ENCODE measurements at regions not wholly inside any gene's neighbourhood (a gene's known extent, or its start where the extent isn't known, plus 50 kb on each side); places are given as distances from the start of the nearest gene placed in this dataset.

- DNase-seq (ENCODE audit: low read depth in 1 of 2, low spot score in 2 of 2), result no peak
- H3K18ac ChIP-seq (ENCODE audit: extremely low read depth, low read length), result no peak overlapping the region
- no peak for FAIRE-seq
- H4K5ac ChIP-seq (ENCODE audit: insufficient read length, low read depth, low read length), result no peak overlapping the region
- no peaks in the 10 kb centered on the region for H3K23me2 ChIP-seq (ENCODE audit: low read depth, low read length)
- no peak overlapping the region for H3K4ac ChIP-seq (replicated peaks; ENCODE audit: insufficient read length, low read depth, low read length)
- H3K27ac ChIP-seq (ENCODE audit: low read depth, low read length), result no peak overlapping the region
- no peaks in the 10 kb centered on the region for H3K79me2 ChIP-seq (ENCODE audit: control insufficient read depth in 1 of 2, insufficient read depth in 2 of 2, low read length in 2 of 2)
- no peak overlapping the region for H3K23ac ChIP-seq (ENCODE audit: insufficient read length)
- H2BK15ac ChIP-seq (ENCODE audit: low read length), result no peak overlapping the region
- H3K9me3 ChIP-seq (ENCODE audit: insufficient read depth in 2 of 2, low read depth in 1 of 2, low read length in 1 of 2), result peaks cover 0 to 4% of the 10 kb centered on the region in 2 experiments; a peak in 1 of 4 replicates
- no peak overlapping the region for H4K8ac ChIP-seq (ENCODE audit: extremely low read depth, insufficient read depth, low read length)
- no peak overlapping the region for H3K4me3 ChIP-seq (ENCODE audit: extremely low read depth in 1 of 4, insufficient read depth in 2 of 4, low read depth in 3 of 4, low read length in 4 of 4)
- ChIA-PET POLR2A (ENCODE audit: partially characterized antibody) (no interaction called here), CTCF (ENCODE audit: partially characterized antibody) (interaction anchor here (0.6 to 1.2 kb wide), 2 partner anchors 8 to 423 kb away, joined by 3 read pairs; no protein-coding TSS in a partner anchor)
- H3K36me3 ChIP-seq (ENCODE audit: control insufficient read depth in 2 of 4, insufficient read depth in 4 of 4, low read length in 3 of 4), result no peaks in the 10 kb centered on the region
- H2AK5ac ChIP-seq (ENCODE audit: low read depth, low read length), result no peak overlapping the region
- no peak overlapping the region for H4K91ac ChIP-seq (replicated peaks; ENCODE audit: insufficient read length, low read length)
- no peak overlapping the region for H2BK12ac ChIP-seq (ENCODE audit: low read depth, low read length)
- no peak overlapping the region for H3K14ac ChIP-seq (ENCODE audit: insufficient read length)
- peaks cover 0 to 4% (median 2%) of the 10 kb centered on the region in 4 experiments; a peak in 4 of 7 replicates for H3K4me1 ChIP-seq (replicated peaks in 1 of 4; ENCODE audit: control insufficient read depth in 3 of 4, insufficient read depth in 4 of 4, low read length in 3 of 4)
- H2AFZ ChIP-seq (ENCODE audit: low read length), result no peak overlapping the region
- H3K27me3 ChIP-seq (replicated peaks in 1 of 4; ENCODE audit: control insufficient read depth in 3 of 4, extremely low read depth in 1 of 4, insufficient read depth in 3 of 4, low read length in 3 of 4), result no peaks in the 10 kb centered on the region
- H2BK5ac ChIP-seq (ENCODE audit: low read depth, low read length), result no peak overlapping the region
- no peak overlapping the region for H3K4me2 ChIP-seq (ENCODE audit: insufficient read depth in 1 of 2, low read depth in 2 of 2, low read length in 2 of 2)
- H4K20me1 ChIP-seq (replicated peaks in 1 of 2; ENCODE audit: control insufficient read depth in 1 of 2, insufficient read depth in 2 of 2, low read length in 2 of 2), result no peaks in the 10 kb centered on the region
- WGBS, 2 experiments (ENCODE audit: extremely low coverage in 1 of 2, insufficient coverage in 1 of 2, insufficient read length in 1 of 2, insufficient replicate concordance in 2 of 2, low coverage in 1 of 2, low lambda C conversion rate in 2 of 2, missing lambda C conversion rate in 1 of 2), result 72% methylated on average over 8 of the region's 8 CpGs; no CpG with 5 or more reads in 1 of the 2 experiments
- no peak overlapping the region for H3K9ac ChIP-seq (replicated peaks in 1 of 4; ENCODE audit: extremely low read depth in 1 of 4, low read depth in 3 of 4, low read length in 3 of 4)
- H3K56ac ChIP-seq (replicated peaks; ENCODE audit: insufficient read length, low read depth, low read length), result no peak overlapping the region
- no peak overlapping the region for H2BK120ac ChIP-seq (replicated peaks; ENCODE audit: low read depth, low read length)
- no peaks in the 10 kb centered on the region for H3K79me1 ChIP-seq (ENCODE audit: low read depth, low read length)
- no peak overlapping the region for H2BK20ac ChIP-seq (ENCODE audit: low read length)
- no peak for TF ChIP-seq MAX (IDR thresholded peaks at IDR 0.05)
- TF ChIP-seq KDM4A (IDR thresholded peaks at IDR 0.05; ENCODE audit: low read depth, low read length, severe bottlenecking), result no peak
- no peak for TF ChIP-seq CHD2 (IDR thresholded peaks at IDR 0.05; ENCODE audit: low read length)
- TF ChIP-seq SP2 (IDR thresholded peaks at IDR 0.05; ENCODE audit: low read length), result no peak
- no peak for TF ChIP-seq ASH2L (IDR thresholded peaks at IDR 0.05; ENCODE audit: low read length)
- TF ChIP-seq POU5F1 (IDR thresholded peaks at IDR 0.05; ENCODE audit: low read depth, low read length), result no peak
- no peak for TF ChIP-seq E2F6 (IDR thresholded peaks at IDR 0.05)
- TF ChIP-seq KDM5A (IDR thresholded peaks at IDR 0.05; ENCODE audit: low read length), result no peak
- TF ChIP-seq CEBPB (IDR thresholded peaks at IDR 0.05; ENCODE audit: low read depth, low read length), result no peak
- TF ChIP-seq CREB1 (IDR thresholded peaks at IDR 0.05), result no peak
- TF ChIP-seq SRF (IDR thresholded peaks at IDR 0.05; ENCODE audit: low read depth, low read length), result no peak
- TF ChIP-seq HDAC6 (IDR thresholded peaks at IDR 0.05; ENCODE audit: low read depth, low read length), result no peak
- TF ChIP-seq EZH2 (IDR thresholded peaks at IDR 0.05; ENCODE audit: low read depth, low read length, severe bottlenecking), result no peak
- no peak for TF ChIP-seq SIRT6 (IDR thresholded peaks at IDR 0.05; ENCODE audit: low read length)
- no peak for TF ChIP-seq TAF1 (IDR thresholded peaks at IDR 0.05; ENCODE audit: low read depth, low read length)
Observed at GRCh38 chr3:152151216-152151876, 117.4 kb upstream of the MBNL1 start.
